MM.1S (cell line): ENCODE measurements at regions not wholly inside any gene's neighbourhood (a gene's known extent, or its start where the extent isn't known, plus 50 kb on each side); places are given as distances from the start of the nearest gene placed in this dataset.
"Not testable (repeated sequence)": the region's sequence is repeated elsewhere in the genome, so short reads cannot be mapped to it uniquely, and the experiment has no call there.

Experiments
- DNase-seq: peaks from one replicate; pipeline ENCODE4 v3.0.0-alpha.2; 2015
- H2AFZ ChIP-seq: fragments of 300-600 bp; sonication (generic); 2 replicates; pipeline ENCODE4 v1.6.0; 2016; ENCODE audit warnings: antibody characterized with exemption, low read length
- H3F3A ChIP-seq: fragments of 300-600 bp; sonication (generic); 2 replicates; pipeline ENCODE4 v1.6.1; 2016; ENCODE audit warnings: mild to moderate bottlenecking, antibody characterized with exemption, low read length, moderate library complexity, mixed read lengths; ENCODE audit not compliant: insufficient read depth
- H3K27ac ChIP-seq: fragments of 300-600 bp; sonication (generic); 2 replicates; pipeline ENCODE4 v1.5.1; 2016; ENCODE audit warnings: mild to moderate bottlenecking, low read length
- H3K27me3 ChIP-seq: fragments of 300-600 bp; sonication (generic); replicated peaks from 2 replicates; pipeline ENCODE4 v1.6.0; 2016; ENCODE audit warnings: low read length; ENCODE audit not compliant: insufficient read depth
- H3K36me3 ChIP-seq: fragments of 300-600 bp; sonication (generic); replicated peaks from 2 replicates; pipeline ENCODE4 v1.6.1; 2016; ENCODE audit warnings: mild to moderate bottlenecking, low read length, mixed read lengths; ENCODE audit not compliant: insufficient read depth
- H3K4me1 ChIP-seq: fragments of 300-600 bp; sonication (generic); 2 replicates; pipeline ENCODE4 v1.6.1; 2016; ENCODE audit warnings: low read length, mixed read lengths
- H3K4me2 ChIP-seq: fragments of 300-600 bp; sonication (generic); 2 replicates; pipeline ENCODE4 v1.6.0; 2016; ENCODE audit warnings: low read depth, low read length
- H3K4me3 ChIP-seq: fragments of 300-600 bp; sonication (generic); 2 replicates; pipeline ENCODE4 v1.5.1; 2016; ENCODE audit warnings: low read length, mixed read lengths
- H3K79me2 ChIP-seq: fragments of 300-600 bp; sonication (generic); 2 replicates; pipeline ENCODE4 v1.6.1; 2016; ENCODE audit warnings: mixed run types, low read length, mixed read lengths
- H3K9ac ChIP-seq: fragments of 300-600 bp; sonication (generic); 2 replicates; pipeline ENCODE4 v1.6.1; 2016; ENCODE audit warnings: low read length, mixed read lengths
- H3K9me2 ChIP-seq: fragments of 300-600 bp; sonication (generic); replicated peaks from 2 replicates; pipeline ENCODE4 v1.6.1; 2016; ENCODE audit warnings: mild to moderate bottlenecking, low read length, mixed read lengths; ENCODE audit not compliant: insufficient read depth
- H3K9me3 ChIP-seq: fragments of 300-600 bp; sonication (generic); replicated peaks from 2 replicates; pipeline ENCODE4 v1.6.1; 2016; ENCODE audit warnings: mild to moderate bottlenecking, low read length, mixed read lengths; ENCODE audit not compliant: insufficient read depth
- H4K20me1 ChIP-seq: fragments of 300-600 bp; sonication (generic); 2 replicates; pipeline ENCODE4 v1.6.1; 2016; ENCODE audit warnings: mild to moderate bottlenecking, low read length, moderate library complexity, mixed read lengths; ENCODE audit not compliant: insufficient read depth
- EZH2 ChIP-seq: fragments of 300-600 bp; sonication (generic); optimal IDR thresholded peaks from 2 replicates; pipeline ENCODE3; 2017; ENCODE audit warnings: low read depth, mild to moderate bottlenecking, antibody characterized with exemption, low read length, mixed read lengths
- EZH2phosphoT487 ChIP-seq: fragments of 300-600 bp; sonication (generic); IDR thresholded peaks from 2 replicates; pipeline ENCODE4 v1.6.1; 2018; ENCODE audit warnings: antibody characterized with exemption, low read length
- TF ChIP-seq, protein P1 (sequence below): fragments of 300-600 bp; sonication (generic); IDR thresholded peaks from 2 replicates; pipeline ENCODE4 v1.5.1; 2016; ENCODE audit warnings: antibody characterized with exemption, low read length, mixed read lengths

DNA sequence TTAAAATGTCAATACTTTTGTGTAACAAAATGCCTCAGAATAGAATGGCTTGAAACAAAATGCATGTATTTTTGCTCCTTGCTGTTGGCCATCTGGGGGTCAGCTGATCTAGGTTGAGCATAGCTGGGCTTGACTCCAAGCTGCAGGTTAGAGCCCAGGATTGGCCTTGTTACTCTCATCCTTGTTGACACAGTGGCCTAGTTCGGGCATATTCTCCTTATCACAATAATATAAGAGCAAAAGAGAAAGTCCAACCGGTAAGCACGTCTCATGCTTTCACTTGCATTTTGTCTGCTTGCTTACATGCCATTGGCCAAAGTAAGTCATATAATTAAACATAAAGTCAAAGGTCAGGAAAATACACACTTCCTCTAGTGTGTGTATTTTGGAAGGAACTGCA lies 456.2 kb downstream of the KCNT2 start:
- Histone ChIP-seq H3K36me3 (no peaks in the 10 kb centered on the region), H2AFZ (0 out of 2 replicates have a peak overlapping the region, but pooled peaks have one; percentile 17), H3K27ac (no peak overlapping the region), H3F3A (no peaks in the 10 kb centered on the region), H3K27me3 (no peaks in the 10 kb centered on the region), H3K9me2 (no peaks in the 10 kb centered on the region), H3K9me3 (no peaks in the 10 kb centered on the region), H3K4me1 (no peaks in the 10 kb centered on the region), H4K20me1 (no peaks in the 10 kb centered on the region), H3K79me2 (no peaks in the 10 kb centered on the region), H3K9ac (no peak overlapping the region), H3K4me3 (peak overlapping the region; percentile 8; the same call in 1 of the 2 replicates), H3K4me2 (peak overlapping the region; percentile 56)
- DNase-seq, result peak; percentile 59
- TF ChIP-seq EZH2 (no peak), EZH2phosphoT487 (no peak)
- TF ChIP-seq, protein P1, sequence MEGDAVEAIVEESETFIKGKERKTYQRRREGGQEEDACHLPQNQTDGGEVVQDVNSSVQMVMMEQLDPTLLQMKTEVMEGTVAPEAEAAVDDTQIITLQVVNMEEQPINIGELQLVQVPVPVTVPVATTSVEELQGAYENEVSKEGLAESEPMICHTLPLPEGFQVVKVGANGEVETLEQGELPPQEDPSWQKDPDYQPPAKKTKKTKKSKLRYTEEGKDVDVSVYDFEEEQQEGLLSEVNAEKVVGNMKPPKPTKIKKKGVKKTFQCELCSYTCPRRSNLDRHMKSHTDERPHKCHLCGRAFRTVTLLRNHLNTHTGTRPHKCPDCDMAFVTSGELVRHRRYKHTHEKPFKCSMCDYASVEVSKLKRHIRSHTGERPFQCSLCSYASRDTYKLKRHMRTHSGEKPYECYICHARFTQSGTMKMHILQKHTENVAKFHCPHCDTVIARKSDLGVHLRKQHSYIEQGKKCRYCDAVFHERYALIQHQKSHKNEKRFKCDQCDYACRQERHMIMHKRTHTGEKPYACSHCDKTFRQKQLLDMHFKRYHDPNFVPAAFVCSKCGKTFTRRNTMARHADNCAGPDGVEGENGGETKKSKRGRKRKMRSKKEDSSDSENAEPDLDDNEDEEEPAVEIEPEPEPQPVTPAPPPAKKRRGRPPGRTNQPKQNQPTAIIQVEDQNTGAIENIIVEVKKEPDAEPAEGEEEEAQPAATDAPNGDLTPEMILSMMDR, result no peak

DNA sequence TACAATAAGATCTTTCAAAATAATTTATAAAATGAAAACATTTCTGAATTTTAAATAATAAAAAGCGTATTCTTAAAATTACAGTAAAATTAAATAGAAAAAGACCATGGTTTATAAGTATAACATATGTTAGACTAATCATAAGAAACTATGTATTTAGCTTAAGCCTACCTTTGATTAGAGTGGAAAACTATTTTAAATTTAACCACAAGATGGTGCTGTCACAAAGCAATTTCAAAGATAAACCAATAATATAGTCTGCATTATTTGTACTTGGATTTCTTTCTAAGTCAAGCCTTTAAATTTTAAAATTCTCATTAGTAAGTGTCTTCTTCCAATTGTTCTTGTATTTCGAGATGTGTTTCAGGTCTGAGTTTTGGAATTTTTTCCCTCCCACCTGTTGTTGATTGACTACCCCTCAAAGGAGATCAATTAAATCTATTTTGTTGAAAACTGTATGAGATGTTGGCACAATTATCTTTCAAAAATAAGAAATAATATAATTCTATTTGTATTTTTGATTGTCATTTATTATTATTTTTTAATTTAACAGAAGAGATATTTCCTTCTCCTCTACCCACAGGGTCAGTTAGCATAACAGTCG lies 459.8 kb downstream of the KCNT2 start:
- no peaks in the 10 kb centered on the region for H3F3A ChIP-seq

DNA sequence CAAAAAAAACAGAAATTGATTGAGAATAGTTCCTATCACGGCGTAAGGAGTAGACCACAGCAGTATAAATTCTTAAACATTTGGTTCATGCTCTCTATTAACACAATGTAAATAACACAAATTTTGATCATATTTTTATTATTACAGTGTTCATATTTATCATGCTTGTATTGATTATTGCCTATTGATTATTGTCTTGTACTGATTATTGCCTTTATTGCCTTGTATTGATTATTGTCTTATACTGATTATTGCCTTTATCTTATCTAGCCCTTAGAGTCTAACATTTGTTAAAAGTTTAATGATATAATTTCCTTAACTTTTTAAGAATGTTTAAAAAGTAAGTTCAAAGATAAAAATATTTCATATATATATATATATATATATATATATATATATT lies 460.7 kb downstream of the KCNT2 start:
- H4K20me1 ChIP-seq, result no peaks in the 10 kb centered on the region
- no peak overlapping the region for H3K9ac ChIP-seq
- no peaks in the 10 kb centered on the region for H3K9me3 ChIP-seq
- H3K4me2 ChIP-seq, result no peak overlapping the region
- no peak for DNase-seq
- no peaks in the 10 kb centered on the region for H3K79me2 ChIP-seq
- TF ChIP-seq EZH2 (no peak), EZH2phosphoT487 (no peak)
- TF ChIP-seq, protein P1, result no peak
- no peaks in the 10 kb centered on the region for H3K27me3 ChIP-seq
- H3K4me3 ChIP-seq, result no peak overlapping the region
- H3K9me2 ChIP-seq, result no peaks in the 10 kb centered on the region
- no peaks in the 10 kb centered on the region for H3F3A ChIP-seq
- H3K36me3 ChIP-seq, result no peaks in the 10 kb centered on the region
- H3K27ac ChIP-seq, result no peak overlapping the region
- H3K4me1 ChIP-seq, result no peaks in the 10 kb centered on the region
- no peak overlapping the region for H2AFZ ChIP-seq

More for the DNA sequence above, 459.8 kb downstream of the KCNT2 start:
- Histone ChIP-seq H3K27ac (no peak overlapping the region), H3K9me3 (no peaks in the 10 kb centered on the region), H3K4me3 (no peak overlapping the region), H3K9me2 (no peaks in the 10 kb centered on the region), H2AFZ (no peak overlapping the region), H3K9ac (no peak overlapping the region), H4K20me1 (no peaks in the 10 kb centered on the region), H3K36me3 (no peaks in the 10 kb centered on the region), H3K4me1 (no peaks in the 10 kb centered on the region), H3K79me2 (no peaks in the 10 kb centered on the region), H3K4me2 (no peak overlapping the region), H3K27me3 (no peaks in the 10 kb centered on the region)
- peak; percentile 46 for DNase-seq
- TF ChIP-seq, protein P1, result peak; percentile 62
- TF ChIP-seq EZH2phosphoT487, result no peak

DNA sequence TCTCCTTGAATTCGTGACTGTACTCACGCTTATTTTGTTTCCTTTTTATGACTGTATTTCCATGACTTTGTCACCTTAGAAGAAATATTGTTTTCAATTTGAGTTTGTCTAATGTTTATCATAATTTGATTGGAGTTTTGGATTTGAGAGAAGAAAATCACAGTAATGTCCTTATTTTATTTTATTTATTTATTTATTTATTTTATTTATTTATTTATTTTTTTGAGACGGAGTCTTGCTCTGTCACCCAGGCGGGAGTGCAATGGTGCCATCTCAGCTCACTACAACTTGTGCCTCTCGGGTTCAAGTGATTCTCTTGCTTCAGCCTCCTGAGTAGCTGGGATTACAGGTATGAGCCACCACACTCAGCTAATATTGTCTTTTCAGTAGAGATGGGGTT lies 463.1 kb downstream of the KCNT2 start:
- not testable (repeated sequence) for H3K9me2 ChIP-seq, H3K4me3 ChIP-seq, H3K27me3 ChIP-seq, H3F3A ChIP-seq, H3K27ac ChIP-seq, H3K4me2 ChIP-seq, DNase-seq, H3K9me3 ChIP-seq, H3K9ac ChIP-seq, H3K79me2 ChIP-seq, H3K36me3 ChIP-seq, H3K4me1 ChIP-seq, H4K20me1 ChIP-seq, H2AFZ ChIP-seq
